GM23338 (cell line): ENCODE measurements at regions not wholly inside any gene's neighbourhood (a gene's known extent, or its start where the extent isn't known, plus 50 kb on each side); places are given as distances from the start of the nearest gene placed in this dataset.

Source experiments
- ATAC-seq: fragments of 200-7000 bp; cut with Tn5 transposase; 3 replicates; pipeline ENCODE4 v1.9.1; 2020
- DNase-seq: peaks from one replicate; pipeline ENCODE4 v3.0.0-alpha.2; 2015; ENCODE audit warnings: low spot score
- H2AFZ ChIP-seq: fragments of 200-600 bp; sonication (generic); 2 replicates; pipeline ENCODE4 v1.8.0; 2016; ENCODE audit warnings: antibody characterized with exemption, mild to moderate bottlenecking, moderate library complexity
- H3F3A ChIP-seq: fragments of 200-600 bp; sonication (generic); replicated peaks from 2 replicates; pipeline ENCODE4 v1.8.0; 2017; ENCODE audit warnings: antibody characterized with exemption, mixed run types, low read depth
- H3K27ac ChIP-seq: fragments of 200-600 bp; sonication (generic); 2 replicates; pipeline ENCODE4 v1.6.1; 2016; ENCODE audit warnings: low read depth
- H3K27me3 ChIP-seq: fragments of 200-600 bp; sonication (generic); 2 replicates; pipeline ENCODE4 v1.8.0; 2016; ENCODE audit warnings: mild to moderate bottlenecking, mixed run types, moderate library complexity; ENCODE audit not compliant: insufficient read depth
- H3K36me3 ChIP-seq: fragments of 200-600 bp; sonication (generic); 2 replicates; pipeline ENCODE4 v1.8.0; 2016; ENCODE audit warnings: mild to moderate bottlenecking; ENCODE audit not compliant: insufficient read depth
- H3K4me1 ChIP-seq: fragments of 200-600 bp; sonication (generic); 2 replicates; pipeline ENCODE4 v1.8.0; 2016; ENCODE audit warnings: mild to moderate bottlenecking, moderate library complexity; ENCODE audit not compliant: insufficient read depth
- H3K4me2 ChIP-seq: fragments of 200-600 bp; sonication (generic); 2 replicates; pipeline ENCODE4 v1.7.1; 2017; ENCODE audit warnings: mixed run types
- H3K4me3 ChIP-seq: fragments of 200-600 bp; sonication (generic); 2 replicates; pipeline ENCODE4 v1.6.1; 2016; ENCODE audit warnings: mixed run types
- H3K79me2 ChIP-seq: fragments of 200-600 bp; sonication (generic); replicated peaks from 2 replicates; pipeline ENCODE4 v1.8.0; 2017; ENCODE audit warnings: mild to moderate bottlenecking; ENCODE audit not compliant: insufficient read depth
- H3K9me2 ChIP-seq: fragments of 200-600 bp; sonication (generic); 2 replicates; pipeline ENCODE4 v1.8.0; 2017; ENCODE audit not compliant: insufficient read depth
- H4K20me1 ChIP-seq: fragments of 200-600 bp; sonication (generic); replicated peaks from 2 replicates; pipeline ENCODE4 v1.8.0; 2017; ENCODE audit warnings: mild to moderate bottlenecking; ENCODE audit not compliant: insufficient read depth
- H3K27ac Mint-ChIP-seq: 2 replicates; pipeline ENCODE4 v1.8.0; 2020; ENCODE audit warnings: inconsistent platforms, mild to moderate bottlenecking, moderate library complexity, mixed read lengths
- H3K27me3 Mint-ChIP-seq: 3 replicates; pipeline ENCODE4 v1.8.0; 2022; ENCODE audit warnings: low read depth, mild to moderate bottlenecking, moderate library complexity, mixed read lengths, inconsistent platforms; ENCODE audit not compliant: insufficient read depth, poor library complexity
- H3K36me3 Mint-ChIP-seq: 3 replicates; pipeline ENCODE4 v1.8.0; 2021; ENCODE audit warnings: low read depth, mild to moderate bottlenecking, inconsistent platforms, moderate library complexity, mixed read lengths
- H3K4me1 Mint-ChIP-seq: 3 replicates; pipeline ENCODE4 v1.8.0; 2020; ENCODE audit warnings: mild to moderate bottlenecking, inconsistent platforms, mixed read lengths
- H3K4me3 Mint-ChIP-seq: 3 replicates; pipeline ENCODE4 v1.8.0; 2021; ENCODE audit warnings: moderate library complexity, mild to moderate bottlenecking, inconsistent platforms, mixed read lengths
- H3K9me3 Mint-ChIP-seq: 3 replicates; pipeline ENCODE4 v1.8.0; 2020; ENCODE audit warnings: moderate library complexity, mild to moderate bottlenecking, inconsistent platforms, mixed read lengths
- CREB1 ChIP-seq: fragments of 250-450 bp; sonication (Bioruptor Pico); IDR thresholded peaks from 2 replicates; pipeline ENCODE4 v1.5.0; 2020; ENCODE audit warnings: low read depth, mild to moderate bottlenecking, moderate library complexity
- EZH2 ChIP-seq: fragments of 200-600 bp; sonication (generic); IDR thresholded peaks from one replicate; pipeline ENCODE4 v1.8.0; 2017; ENCODE audit warnings: antibody characterized with exemption, mild to moderate bottlenecking, low read depth; ENCODE audit not compliant: unreplicated experiment
- JUNB ChIP-seq: IDR thresholded peaks from one replicate; pipeline ENCODE4 v1.6.1; 2016; ENCODE audit warnings: antibody characterized with exemption; ENCODE audit not compliant: unreplicated experiment
- NANOG ChIP-seq: IDR thresholded peaks from 2 replicates; pipeline ENCODE4 v1.6.1; 2016; ENCODE audit warnings: antibody characterized with exemption, borderline replicate concordance
- POLR2AphosphoS5 ChIP-seq: IDR thresholded peaks from 2 replicates; pipeline ENCODE4 v1.6.1; 2016; ENCODE audit warnings: antibody characterized with exemption, low read depth
- ZNF114 ChIP-seq: fragments of 250-450 bp; sonication (Bioruptor Pico); IDR thresholded peaks from 2 replicates; pipeline ENCODE4 v1.5.0; 2020; ENCODE audit warnings: mild to moderate bottlenecking, moderate library complexity
- TF ChIP-seq, protein P1 (sequence below): fragments of 250-450 bp; sonication (Bioruptor Pico); IDR thresholded peaks from 2 replicates; pipeline ENCODE4 v1.5.0; 2020; ENCODE audit warnings: mild to moderate bottlenecking, moderate library complexity
- TF ChIP-seq, protein P2 (sequence below): IDR thresholded peaks from 2 replicates; pipeline ENCODE4 v1.6.1; 2016; ENCODE audit warnings: antibody characterized with exemption
- TF ChIP-seq, protein P3 (sequence below): IDR thresholded peaks from one replicate; pipeline ENCODE4 v1.6.1; 2018; ENCODE audit warnings: antibody characterized with exemption; ENCODE audit not compliant: unreplicated experiment
- TF ChIP-seq, protein P4 (sequence below), 2 experiments: fragments of 200-600 bp in 1 of 2; sonication (generic) in 1 of 2; conservative IDR thresholded peaks; 2 replicates each; pipeline versions ENCODE4 v1.5.1 to v1.6.1; 2016 to 2017; ENCODE audit warnings: antibody characterized with exemption in 2 of 2, low read depth in 2 of 2, mild to moderate bottlenecking in 2 of 2, moderate library complexity in 1 of 2

DNA sequence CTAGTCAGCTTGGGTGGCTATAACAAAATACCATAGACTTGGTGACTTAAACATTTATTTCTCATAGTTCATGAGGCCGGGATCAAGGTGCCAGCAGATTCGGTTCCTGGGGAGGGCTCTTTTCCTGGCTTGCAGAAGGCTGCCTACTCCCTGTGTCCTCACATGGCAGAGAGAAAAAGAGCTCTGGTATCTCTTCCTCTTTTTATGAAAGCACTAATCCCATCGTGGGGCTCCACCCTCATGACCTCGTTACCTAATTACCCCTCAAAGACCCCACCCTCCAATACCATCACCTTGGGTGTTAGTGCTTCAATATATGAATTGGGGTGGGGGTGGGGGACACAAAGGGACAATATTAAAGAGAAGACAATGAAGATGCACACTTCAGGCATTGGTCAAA, 67.1 kb upstream of the CCBE1 start (continued):
- TF ChIP-seq, protein P1, sequence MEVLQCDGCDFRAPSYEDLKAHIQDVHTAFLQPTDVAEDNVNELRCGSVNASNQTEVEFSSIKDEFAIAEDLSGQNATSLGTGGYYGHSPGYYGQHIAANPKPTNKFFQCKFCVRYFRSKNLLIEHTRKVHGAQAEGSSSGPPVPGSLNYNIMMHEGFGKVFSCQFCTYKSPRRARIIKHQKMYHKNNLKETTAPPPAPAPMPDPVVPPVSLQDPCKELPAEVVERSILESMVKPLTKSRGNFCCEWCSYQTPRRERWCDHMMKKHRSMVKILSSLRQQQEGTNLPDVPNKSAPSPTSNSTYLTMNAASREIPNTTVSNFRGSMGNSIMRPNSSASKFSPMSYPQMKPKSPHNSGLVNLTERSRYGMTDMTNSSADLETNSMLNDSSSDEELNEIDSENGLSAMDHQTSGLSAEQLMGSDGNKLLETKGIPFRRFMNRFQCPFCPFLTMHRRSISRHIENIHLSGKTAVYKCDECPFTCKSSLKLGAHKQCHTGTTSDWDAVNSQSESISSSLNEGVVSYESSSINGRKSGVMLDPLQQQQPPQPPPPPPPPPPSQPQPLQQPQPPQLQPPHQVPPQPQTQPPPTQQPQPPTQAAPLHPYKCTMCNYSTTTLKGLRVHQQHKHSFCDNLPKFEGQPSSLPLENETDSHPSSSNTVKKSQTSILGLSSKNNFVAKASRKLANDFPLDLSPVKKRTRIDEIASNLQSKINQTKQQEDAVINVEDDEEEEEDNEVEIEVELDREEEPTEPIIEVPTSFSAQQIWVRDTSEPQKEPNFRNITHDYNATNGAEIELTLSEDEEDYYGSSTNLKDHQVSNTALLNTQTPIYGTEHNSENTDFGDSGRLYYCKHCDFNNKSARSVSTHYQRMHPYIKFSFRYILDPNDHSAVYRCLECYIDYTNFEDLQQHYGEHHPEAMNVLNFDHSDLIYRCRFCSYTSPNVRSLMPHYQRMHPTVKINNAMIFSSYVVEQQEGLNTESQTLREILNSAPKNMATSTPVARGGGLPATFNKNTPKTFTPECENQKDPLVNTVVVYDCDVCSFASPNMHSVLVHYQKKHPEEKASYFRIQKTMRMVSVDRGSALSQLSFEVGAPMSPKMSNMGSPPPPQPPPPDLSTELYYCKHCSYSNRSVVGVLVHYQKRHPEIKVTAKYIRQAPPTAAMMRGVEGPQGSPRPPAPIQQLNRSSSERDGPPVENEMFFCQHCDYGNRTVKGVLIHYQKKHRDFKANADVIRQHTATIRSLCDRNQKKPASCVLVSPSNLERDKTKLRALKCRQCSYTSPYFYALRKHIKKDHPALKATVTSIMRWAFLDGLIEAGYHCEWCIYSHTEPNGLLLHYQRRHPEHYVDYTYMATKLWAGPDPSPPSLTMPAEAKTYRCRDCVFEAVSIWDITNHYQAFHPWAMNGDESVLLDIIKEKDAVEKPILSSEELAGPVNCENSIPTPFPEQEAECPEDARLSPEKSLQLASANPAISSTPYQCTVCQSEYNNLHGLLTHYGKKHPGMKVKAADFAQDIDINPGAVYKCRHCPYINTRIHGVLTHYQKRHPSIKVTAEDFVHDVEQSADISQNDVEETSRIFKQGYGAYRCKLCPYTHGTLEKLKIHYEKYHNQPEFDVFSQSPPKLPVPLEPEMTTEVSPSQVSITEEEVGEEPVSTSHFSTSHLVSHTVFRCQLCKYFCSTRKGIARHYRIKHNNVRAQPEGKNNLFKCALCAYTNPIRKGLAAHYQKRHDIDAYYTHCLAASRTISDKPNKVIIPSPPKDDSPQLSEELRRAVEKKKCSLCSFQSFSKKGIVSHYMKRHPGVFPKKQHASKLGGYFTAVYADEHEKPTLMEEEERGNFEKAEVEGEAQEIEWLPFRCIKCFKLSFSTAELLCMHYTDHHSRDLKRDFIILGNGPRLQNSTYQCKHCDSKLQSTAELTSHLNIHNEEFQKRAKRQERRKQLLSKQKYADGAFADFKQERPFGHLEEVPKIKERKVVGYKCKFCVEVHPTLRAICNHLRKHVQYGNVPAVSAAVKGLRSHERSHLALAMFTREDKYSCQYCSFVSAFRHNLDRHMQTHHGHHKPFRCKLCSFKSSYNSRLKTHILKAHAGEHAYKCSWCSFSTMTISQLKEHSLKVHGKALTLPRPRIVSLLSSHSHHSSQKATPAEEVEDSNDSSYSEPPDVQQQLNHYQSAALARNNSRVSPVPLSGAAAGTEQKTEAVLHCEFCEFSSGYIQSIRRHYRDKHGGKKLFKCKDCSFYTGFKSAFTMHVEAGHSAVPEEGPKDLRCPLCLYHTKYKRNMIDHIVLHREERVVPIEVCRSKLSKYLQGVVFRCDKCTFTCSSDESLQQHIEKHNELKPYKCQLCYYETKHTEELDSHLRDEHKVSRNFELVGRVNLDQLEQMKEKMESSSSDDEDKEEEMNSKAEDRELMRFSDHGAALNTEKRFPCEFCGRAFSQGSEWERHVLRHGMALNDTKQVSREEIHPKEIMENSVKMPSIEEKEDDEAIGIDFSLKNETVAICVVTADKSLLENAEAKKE (CRISPR knock-in tag) = no peak

DNA sequence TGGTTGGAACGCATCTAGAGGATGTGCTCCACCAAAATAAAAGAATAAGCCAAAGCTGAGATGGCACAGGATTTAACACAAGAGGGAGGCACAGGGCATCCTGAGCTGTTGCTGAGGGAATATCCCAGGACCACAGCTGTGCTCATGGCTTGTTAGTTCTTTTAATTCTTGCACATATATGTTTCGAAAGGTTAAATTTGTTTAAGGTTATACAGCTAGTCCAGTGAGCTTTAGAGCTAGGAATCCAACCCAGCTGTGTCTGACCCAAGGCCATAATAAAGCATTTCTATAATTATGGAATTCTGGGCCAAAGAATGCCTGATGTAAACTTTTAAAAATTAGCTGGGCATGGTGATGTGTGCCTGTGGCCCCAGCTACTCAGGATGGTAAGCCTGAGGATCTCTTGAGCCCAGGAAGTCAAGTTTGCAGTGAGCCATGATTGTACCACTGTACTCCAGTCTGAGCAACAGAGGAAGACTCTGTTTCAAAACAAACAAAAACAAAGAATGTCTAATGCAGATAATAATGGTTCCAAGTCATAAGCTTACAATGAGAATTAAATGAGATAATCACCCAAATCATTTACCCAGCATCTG, 66.4 kb upstream of the CCBE1 start:
- H3K9me2 ChIP-seq = 0 out of 2 replicates have a peak, but pooled peaks cover 3% of the 10 kb centered on the region
- no peaks in the 10 kb centered on the region for H3K9me3 Mint-ChIP-seq
- H3K27me3 ChIP-seq = no peaks in the 10 kb centered on the region
- peaks cover 3% of the 10 kb centered on the region for H3K27me3 Mint-ChIP-seq
- no peaks in the 10 kb centered on the region for H3K36me3 Mint-ChIP-seq
- H3K4me1 Mint-ChIP-seq = no peaks in the 10 kb centered on the region
- no peaks in the 10 kb centered on the region for H3K4me1 ChIP-seq
- H3K4me3 ChIP-seq = no peak overlapping the region
- DNase-seq (no peak), ATAC-seq (no peak)
- no peaks in the 10 kb centered on the region for H3K79me2 ChIP-seq
- no peak overlapping the region for H2AFZ ChIP-seq
- no peaks in the 10 kb centered on the region for H3K36me3 ChIP-seq
- H3K4me2 ChIP-seq = no peak overlapping the region
- no peak overlapping the region for H3K27ac ChIP-seq
- no peak overlapping the region for H3K27ac Mint-ChIP-seq
- H3F3A ChIP-seq = no peaks in the 10 kb centered on the region
- no peak overlapping the region for H3K4me3 Mint-ChIP-seq
- no peaks in the 10 kb centered on the region for H4K20me1 ChIP-seq
- TF ChIP-seq JUNB = no peak
- TF ChIP-seq ZNF114 (CRISPR knock-in tag) = no peak
- TF ChIP-seq, protein P2, sequence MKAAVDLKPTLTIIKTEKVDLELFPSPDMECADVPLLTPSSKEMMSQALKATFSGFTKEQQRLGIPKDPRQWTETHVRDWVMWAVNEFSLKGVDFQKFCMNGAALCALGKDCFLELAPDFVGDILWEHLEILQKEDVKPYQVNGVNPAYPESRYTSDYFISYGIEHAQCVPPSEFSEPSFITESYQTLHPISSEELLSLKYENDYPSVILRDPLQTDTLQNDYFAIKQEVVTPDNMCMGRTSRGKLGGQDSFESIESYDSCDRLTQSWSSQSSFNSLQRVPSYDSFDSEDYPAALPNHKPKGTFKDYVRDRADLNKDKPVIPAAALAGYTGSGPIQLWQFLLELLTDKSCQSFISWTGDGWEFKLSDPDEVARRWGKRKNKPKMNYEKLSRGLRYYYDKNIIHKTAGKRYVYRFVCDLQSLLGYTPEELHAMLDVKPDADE = no peak
- no peak for TF ChIP-seq POLR2AphosphoS5
- TF ChIP-seq, protein P3, sequence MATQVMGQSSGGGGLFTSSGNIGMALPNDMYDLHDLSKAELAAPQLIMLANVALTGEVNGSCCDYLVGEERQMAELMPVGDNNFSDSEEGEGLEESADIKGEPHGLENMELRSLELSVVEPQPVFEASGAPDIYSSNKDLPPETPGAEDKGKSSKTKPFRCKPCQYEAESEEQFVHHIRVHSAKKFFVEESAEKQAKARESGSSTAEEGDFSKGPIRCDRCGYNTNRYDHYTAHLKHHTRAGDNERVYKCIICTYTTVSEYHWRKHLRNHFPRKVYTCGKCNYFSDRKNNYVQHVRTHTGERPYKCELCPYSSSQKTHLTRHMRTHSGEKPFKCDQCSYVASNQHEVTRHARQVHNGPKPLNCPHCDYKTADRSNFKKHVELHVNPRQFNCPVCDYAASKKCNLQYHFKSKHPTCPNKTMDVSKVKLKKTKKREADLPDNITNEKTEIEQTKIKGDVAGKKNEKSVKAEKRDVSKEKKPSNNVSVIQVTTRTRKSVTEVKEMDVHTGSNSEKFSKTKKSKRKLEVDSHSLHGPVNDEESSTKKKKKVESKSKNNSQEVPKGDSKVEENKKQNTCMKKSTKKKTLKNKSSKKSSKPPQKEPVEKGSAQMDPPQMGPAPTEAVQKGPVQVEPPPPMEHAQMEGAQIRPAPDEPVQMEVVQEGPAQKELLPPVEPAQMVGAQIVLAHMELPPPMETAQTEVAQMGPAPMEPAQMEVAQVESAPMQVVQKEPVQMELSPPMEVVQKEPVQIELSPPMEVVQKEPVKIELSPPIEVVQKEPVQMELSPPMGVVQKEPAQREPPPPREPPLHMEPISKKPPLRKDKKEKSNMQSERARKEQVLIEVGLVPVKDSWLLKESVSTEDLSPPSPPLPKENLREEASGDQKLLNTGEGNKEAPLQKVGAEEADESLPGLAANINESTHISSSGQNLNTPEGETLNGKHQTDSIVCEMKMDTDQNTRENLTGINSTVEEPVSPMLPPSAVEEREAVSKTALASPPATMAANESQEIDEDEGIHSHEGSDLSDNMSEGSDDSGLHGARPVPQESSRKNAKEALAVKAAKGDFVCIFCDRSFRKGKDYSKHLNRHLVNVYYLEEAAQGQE = no peak
- TF ChIP-seq, protein P4, sequence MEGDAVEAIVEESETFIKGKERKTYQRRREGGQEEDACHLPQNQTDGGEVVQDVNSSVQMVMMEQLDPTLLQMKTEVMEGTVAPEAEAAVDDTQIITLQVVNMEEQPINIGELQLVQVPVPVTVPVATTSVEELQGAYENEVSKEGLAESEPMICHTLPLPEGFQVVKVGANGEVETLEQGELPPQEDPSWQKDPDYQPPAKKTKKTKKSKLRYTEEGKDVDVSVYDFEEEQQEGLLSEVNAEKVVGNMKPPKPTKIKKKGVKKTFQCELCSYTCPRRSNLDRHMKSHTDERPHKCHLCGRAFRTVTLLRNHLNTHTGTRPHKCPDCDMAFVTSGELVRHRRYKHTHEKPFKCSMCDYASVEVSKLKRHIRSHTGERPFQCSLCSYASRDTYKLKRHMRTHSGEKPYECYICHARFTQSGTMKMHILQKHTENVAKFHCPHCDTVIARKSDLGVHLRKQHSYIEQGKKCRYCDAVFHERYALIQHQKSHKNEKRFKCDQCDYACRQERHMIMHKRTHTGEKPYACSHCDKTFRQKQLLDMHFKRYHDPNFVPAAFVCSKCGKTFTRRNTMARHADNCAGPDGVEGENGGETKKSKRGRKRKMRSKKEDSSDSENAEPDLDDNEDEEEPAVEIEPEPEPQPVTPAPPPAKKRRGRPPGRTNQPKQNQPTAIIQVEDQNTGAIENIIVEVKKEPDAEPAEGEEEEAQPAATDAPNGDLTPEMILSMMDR (conservative IDR thresholded peaks at IDR 0.05; ENCODE audit: low read depth in 2 of 2) = no peak
- no peak for TF ChIP-seq NANOG
- no peak for TF ChIP-seq EZH2
- no peak for TF ChIP-seq CREB1 (CRISPR knock-in tag)
